C1 segment of cervical spinal cord (tissue), 14 donors: ENCODE measurements at regions not wholly inside any gene's neighbourhood (a gene's known extent, or its start where the extent isn't known, plus 50 kb on each side); places are given as distances from the start of the nearest gene placed in this dataset.
A peak's percentile ranks its signal among the peaks of the same experiment; 100 is the strongest.

ENCODE experiments used
- DNase-seq, 14 donors: peaks; one replicate each; lab custom pipeline; 2025; lab: John Stamatoyannopoulos, UW

DNA sequence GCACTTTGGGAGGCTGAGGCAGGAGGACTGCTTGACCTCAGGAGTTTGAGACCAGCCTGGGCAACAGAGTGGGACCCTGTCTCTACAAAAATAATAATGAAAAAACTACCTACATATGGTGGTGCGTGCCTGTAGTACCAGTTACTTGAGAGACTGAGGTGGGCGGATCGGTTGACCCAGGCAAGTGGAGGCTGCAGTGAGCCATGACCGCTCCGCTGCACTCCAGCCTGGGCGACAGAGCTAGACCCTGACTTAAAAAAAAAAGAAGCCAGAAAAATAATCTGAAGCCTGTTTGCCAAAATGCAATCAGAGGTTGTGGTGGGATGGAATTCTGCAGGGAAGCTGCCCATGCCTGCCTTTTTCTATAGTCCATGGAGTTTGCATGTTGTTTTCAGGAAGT lies 50.4 kb upstream of the GGTA1 start:
- DNase-seq, result no peak

DNA sequence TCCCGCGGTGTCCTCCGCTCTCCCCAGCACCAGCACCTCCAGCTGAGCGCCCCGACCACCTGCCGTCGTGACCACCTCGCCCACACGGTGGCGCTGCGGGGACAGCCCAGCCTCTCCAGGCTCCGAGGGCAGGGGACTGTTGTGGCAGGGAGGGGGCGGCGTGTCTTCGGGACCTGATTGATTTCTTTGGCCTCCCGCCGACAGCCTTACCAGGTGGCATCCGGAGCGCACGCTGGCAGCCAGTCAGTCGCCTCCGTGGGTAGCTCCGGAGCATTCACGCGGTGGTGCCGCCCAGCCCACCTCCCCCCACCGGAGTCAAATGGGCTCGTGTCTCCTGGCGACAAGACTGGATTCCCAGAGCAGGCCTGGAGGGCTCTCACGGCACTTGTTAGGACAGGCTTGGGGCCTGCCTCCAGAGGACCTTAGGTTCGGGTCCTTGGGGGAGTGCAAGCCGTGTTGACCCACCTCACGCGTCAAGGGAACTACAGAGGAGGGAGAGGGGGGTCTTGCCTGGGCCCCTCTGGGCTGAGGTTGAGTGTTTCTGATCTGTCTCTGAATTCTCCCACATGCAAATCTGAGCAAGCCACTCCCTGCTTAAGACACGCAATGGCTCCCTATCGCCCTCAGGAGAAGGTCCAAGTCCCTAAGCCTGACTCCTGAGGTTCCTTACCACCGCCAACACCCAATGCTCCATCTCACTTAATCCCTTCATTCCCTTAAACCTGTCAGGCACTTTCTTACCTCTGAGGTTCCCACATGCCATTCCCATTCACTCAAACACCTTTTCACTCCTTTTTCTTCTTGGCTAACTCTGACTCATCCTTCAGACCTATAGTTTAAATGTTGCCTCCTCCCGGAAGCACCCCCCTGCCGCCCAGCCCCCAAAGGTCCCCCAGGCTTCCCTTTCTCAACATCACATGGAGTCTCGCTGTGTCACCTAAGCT lies 51.2 kb upstream of the GGTA1 start:
- DNase-seq, result peak in 13 of 14 donors; percentile 16 to 85 (median 72)

DNA sequence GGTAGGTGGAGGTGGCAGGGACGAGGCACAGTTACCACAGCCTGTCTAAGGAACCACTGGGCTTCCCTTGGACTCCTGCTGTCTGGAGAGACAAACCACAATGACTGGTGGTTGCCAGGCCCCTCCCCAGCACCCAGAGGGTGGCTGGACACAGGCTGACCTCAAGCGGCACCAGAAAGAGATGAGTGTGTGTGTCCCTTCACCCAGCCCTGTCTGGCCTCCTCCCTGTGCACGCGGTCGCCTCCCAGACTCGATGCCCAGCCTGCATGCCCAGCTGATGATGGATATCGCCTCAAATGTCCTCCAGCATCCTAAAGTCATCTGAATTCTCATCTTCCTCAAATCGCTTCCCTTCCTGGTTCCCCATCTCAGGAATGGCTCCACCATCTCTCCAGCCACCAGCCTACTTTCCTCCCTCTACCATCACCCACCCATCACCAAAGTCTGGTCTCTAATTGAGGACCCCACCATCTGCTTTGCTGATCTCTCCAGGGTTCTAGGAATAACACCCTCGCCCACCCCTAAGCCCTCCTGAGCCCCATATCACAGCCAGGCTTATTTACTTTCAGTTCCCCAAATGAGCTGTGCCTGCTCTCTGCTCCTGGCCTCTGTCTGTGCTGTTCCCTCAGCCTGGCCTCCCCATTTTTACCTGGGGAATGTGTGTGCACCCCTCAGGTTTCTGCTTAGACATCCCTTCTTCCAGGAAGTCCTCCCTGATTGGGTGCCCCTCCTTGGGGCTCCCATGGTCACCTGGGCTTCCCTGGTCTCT lies 52.5 kb upstream of the GGTA1 start:
- DNase-seq, result peak in 4 of 14 donors; percentile 26 to 54 (median 45)

DNA sequence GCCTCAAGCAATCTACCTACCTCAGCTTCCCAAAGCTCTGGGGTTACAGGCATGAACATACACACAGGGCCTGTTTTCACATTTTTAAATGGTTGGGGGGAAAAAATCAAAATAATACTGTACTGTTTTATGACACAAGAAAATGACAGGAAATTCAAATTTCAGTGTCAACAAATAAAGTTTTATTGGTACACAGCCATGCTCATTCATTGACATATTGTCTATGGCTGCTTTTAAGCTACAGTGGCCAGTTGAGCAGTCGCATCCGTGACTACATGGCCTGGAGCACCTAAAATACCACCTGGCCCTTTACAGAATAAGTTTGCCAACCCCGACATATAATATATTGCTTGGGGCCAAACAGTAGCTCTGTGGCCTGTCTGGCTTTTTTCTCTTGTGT lies 56.4 kb upstream of the GGTA1 start:
- no peak for DNase-seq

DNA sequence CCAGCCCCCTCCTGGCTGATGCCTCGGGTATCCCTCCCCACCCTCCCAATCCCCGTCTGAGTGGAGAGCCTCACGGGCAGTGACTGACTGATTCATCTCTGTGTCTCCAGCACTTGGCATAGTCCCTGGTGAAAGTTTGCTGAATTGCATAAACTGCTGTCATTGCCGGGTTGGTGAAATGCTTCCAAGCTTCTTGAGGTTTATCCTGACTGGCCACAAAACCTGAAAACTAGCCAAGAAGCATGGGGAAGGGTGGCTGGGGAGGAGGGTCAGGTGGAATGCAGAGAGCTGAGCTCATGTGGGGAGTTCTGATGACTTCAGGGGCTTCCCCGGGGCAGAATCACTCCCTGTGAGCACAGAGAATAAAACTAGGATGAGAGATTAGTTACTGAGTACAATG lies 56.9 kb upstream of the GGTA1 start:
- DNase-seq, result peak in 2 of 14 donors; percentile 17 to 63

DNA sequence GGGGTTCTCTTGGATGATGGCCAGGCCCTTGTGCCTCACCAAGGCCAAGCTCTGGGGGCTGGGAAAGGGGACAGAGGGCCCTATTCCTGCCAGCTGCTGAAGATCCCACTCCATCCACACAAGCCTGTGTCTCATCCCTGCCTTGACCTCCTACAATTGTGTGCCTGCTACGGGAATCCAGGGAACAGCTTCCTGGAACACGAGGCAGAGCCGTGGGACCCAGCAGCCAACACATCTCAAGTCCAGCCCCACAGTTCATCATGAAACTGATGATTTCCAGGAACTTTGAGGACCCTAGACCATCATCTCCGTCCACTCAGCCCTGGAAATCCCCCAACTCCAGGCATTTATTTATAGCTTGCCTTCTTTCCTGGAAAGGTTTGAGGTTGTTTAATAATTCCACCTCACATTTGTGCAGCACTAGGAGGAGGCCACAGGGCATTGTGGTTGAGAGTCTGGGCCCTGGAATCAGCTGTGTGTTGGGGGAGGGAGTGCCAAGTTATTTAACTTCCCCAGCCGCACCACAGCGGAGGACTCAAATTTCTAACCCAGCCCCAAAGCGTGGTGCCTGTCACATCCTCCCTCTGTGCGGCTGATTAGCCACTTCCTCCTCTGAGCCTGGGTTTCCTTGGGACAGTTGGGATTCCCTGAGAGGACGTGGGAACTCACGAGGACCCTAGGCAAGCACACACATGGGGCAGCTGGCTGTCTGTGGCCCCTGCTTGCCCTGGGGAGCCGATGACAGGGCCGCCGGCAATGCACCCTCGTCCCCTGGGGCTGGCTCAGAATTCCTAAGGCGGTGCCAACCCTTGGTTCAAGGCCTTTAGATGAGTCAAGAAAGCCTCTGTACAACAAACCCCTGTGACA lies 58.2 kb upstream of the GGTA1 start:
- peak in 8 of 14 donors; percentile 33 to 81 (median 44) for DNase-seq

DNA sequence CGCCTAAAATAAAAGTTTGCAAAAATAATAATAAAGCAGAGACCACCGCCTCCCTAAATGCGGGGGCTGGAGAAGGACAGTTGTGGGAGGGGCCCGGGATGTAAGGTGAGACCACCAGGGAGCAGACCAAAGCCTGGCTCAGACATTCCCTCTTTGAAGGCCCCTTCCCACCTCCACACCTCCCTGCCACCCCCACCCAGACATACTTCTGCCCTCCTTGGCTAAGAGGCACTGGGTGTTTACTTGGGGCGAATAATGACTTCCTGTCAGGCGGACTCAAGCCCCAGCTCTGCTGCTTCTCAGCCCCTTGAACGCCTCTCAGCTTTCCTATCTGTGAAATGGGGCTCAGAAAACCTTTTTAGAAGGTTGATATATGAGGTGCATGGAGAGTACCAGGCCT lies 58.8 kb upstream of the GGTA1 start:
- DNase-seq, result no peak

DNA sequence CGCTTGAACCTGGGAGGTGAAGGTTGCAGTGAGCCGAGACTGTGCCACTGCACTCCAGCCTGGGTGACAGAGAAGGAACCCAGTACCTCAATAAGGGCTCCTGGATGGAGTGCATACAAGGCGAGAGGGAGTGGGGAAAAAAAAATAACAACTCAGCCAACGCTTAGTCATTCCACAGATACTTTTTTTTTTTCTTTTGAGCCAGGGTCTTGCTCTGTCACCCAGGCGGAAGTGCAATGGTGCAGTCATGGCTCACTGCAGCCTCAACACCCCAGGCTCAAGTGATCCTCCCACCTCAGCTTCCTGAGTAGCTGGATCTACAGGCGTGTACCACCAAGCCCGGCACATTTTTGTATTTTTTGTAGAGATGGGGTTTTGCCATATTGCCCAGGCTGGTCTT lies 59.5 kb upstream of the GGTA1 start:
- DNase-seq, result no peak

DNA sequence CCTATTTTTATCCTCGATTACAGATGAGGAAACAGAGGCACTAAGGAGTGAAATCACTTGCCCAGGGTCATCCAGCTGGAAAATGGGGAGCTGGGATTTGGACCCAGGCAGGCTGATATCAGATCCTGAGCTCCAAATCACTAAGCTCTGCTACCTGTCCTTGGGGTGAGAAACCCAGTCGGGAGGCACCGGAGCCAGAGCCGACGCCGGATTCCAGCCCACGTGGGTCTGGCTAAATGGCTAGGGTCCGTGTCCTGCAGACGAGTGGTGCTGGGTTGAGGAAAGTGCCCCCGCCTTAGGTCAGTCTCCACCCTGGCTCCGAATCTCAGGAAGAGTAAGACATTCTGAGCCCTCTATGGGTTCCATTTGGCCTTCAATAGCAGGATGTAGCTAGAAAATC lies 61.3 kb upstream of the GGTA1 start:
- no peak for DNase-seq

DNA sequence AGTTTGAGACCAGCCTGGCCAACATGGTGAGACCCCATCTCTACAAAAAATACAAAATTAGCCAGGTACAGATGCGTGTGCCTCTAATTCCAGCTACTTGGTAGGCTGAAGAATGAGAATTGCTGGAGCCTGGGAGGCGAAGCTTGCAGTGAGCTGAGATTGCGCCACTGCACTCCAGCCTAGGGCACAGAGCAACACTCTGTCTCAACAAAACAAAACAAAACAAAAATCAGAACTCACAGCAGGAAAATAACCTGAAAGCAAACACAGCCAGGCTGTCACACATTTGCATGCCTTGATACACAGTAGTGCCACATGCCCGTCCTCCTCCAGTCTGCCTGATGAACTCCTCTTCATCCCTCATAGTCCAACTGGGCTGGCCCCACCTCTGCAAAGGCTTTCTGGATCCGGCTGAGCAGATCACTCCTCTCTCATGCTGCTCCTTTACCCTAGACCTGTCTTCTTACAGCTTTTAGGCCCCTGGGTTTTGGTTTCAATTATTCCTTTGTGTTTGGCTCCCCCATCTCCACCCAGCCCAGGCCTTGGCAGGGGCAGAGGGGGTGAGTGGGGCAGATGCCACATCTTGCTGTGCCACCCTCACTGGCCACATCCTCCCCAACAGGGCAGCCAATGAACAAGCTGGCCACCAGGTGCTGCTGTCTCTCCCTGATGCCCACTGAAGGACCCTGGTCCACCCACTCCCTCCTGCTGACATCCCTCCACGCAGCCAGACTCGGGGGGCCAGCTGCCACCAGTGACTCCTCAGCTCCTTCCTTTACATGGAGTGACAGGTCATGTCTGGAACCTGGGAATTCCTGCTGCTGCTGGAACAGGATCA lies 62.0 kb upstream of the GGTA1 start:
- DNase-seq, result no peak

DNA sequence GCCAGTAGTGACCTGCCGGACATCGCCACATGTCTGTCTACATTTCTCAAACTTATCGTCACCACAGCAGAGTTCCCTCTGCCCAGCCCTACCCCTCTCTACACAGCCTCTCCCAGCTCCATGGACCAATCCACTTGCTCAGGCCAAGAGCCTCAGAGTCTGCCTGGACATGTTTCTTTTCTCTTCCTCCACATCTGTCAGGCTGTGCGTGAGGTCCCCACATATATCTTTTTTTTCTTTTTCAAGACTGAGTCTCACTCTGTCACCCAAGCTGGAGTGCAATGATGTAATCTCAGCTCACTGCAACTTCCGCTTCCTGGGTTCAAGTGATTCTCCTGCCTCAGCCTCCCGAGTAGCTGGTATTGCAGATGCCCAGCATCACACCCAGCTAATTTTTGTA lies 62.7 kb upstream of the GGTA1 start:
- DNase-seq, result no peak

DNA sequence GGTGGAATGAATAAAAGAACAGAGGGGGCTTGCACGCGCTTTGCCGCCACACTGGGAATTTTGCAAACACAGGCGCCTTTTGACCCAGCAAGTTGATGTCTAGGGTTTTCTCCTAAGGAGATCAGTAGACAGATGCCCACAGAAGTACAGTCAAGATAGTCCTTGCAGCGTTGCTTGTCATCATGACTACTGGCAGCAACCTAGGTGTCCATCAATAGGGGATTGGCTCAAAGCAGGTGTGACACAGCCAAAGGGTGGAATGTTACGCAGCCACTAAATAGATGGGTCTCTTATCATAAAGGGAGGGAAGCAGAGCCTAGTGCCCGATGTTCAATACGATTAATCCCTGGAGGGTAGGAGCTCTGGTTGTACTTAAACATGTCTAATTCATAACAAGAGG lies 63.8 kb upstream of the GGTA1 start:
- DNase-seq, result no peak

DNA sequence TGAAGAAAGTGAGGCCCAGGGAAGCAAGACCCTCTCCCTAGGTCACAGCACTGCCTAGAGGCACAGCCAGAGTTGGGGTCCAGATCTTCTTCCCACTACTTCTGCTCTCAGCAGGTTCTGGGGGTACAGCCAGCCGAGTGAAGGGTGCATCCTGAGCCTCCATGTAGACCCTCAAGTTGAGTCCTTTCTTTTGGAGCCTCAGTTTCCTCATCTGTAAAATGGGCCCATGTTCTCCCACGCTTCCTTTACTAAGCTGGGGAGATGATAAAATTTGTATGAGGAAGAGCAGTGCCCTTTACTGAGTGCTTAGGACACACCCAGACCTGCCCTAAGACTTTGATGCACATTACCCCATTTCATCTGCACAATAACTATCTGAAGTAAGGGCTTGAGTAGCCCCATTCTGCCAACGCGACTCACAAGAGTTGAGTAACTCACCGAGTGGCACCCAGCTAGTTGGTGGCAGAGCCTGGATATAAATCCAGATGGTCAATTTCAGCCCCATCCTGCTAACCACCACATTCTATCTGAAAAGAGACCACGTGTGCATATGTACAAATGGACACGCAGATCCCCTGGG lies 64.3 kb upstream of the GGTA1 start:
- DNase-seq, result no peak

DNA sequence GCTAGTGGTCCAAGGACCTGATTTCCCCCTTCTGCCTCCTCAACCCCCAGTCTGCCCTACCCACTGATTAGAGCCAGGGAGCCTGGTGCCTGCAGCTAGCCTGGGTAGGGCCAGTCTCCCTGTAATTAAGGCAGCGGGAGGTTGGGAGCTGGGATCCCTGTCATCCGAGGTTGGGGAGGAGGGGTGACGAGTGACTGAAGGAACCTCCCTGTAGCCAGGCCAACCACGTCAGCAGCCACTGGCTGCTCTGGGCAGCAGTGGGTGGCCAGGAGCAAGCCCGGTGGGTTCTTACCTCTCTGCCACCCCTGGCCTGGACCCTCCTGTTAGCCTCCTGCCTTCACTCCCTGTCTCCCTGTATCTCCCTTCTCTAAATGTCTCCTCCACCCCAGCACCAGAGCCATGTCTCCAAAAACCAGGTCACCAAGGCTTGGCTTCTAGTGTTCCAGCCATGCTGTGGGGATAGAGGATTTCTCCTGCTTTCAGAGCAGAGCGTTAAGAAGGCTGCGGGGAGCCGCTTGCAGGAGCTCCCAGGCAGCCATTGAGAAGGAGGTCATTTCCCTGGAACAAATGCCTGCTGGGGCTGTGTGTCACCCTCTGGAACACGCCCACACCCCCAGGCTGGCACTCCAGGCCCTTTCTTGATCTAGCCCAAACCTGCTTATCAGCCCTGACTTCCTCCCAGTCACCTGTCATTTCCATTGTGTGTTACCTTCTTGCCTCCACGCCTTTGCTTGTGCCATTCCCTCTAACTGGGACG lies 65.0 kb upstream of the GGTA1 start:
- DNase-seq, result no peak

DNA sequence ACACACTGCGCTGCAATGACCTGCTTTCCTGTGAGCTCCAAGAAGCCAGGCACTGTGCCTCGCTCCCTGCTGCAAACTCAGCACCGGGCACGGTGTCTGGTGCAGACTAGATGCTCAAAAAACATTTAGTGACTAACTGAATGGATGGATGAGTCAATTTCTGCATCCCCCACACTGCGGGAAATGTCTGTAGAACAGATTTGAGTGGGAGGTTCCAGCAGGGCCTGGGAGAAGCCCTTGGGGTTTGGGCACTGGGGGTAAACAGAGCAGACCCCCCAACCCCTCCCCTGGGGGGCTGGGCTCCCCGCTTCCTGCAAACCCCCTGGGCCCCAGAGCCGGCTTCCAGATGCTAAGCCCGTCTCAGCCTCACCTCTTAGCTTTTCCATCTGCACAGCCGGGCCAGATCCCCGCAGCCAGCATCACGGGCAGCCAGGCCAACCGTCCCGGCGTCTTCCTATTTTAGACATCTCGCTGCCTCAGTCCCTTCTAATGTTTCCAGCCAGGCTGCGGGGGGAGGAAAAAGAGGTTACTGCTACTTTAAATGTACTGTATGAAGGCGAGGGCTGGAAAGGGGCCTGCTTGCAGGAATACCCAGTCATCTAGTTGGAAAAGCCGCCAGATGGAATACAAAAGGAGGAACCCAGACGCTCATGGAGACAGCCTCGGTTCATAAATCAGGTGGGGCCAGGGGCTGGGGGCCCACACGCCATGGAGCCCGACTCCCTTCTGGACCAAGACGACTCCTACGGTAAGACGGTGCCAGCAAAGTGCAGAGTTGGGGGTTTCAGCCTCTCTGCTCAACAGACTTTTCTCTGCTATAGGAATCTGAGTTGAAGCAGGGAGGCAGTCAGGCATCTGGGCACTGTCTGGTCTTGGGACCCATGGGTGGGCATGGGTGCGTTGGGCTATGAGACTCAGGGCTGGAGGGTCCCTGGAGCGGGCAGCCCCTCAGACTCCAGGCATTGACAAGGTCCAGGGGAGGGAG lies 67.1 kb upstream of the GGTA1 start:
- DNase-seq, result peak in 3 of 14 donors; percentile 37 to 63 (median 49)

DNA sequence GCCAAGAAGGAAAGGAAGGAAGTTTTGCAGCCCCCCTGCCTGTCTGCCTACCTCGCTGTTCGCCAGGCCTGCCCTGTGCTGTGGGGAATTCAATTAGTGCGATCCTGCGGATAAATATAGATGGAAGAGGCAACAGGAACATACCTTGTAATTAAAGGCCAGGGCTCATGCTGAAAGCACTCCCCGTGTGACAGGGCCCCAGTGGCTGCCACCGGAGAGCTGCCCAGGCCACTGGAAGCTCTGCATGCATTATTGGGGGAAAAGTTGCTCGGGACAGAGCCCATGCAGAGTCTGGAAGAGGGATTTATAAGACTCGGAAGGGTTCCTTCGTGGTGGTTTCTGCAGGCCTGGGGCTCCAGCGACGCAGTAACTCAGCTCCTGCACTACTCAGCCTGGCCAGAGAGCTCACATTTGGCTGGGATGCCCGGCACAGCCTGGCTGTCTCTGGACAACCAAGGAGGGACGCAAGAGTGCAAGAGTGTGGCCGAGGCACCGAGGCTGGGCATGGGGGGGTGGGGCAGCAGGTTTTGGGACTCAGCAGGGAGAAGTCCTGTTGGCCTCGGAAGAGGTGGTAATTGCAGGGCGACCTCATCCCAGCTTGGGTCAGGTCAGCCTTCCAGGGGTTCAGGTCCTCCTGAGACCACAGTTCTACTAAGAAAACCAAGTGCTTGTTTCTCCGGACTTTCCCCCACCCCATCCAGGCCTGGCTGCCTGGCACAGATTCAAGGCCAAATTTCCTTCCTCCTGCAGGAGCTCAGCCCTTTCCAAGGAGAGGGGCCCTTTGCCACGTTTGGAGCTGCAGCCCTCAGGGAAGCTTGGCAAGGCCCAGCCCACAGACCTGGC lies 68.1 kb upstream of the GGTA1 start:
- peak in 3 of 14 donors; percentile 31 to 60 (median 38) for DNase-seq
